Activated effector memory CD4-positive, alpha-beta T cell treated with Interleukin-2 at 50 U/mL for 16 hours (primary cell): ENCODE measurements at regions not wholly inside any gene's neighbourhood (a gene's known extent, or its start where the extent isn't known, plus 50 kb on each side); places are given as distances from the start of the nearest gene placed in this dataset.

ENCODE experiments used
- DNase-seq: peaks from one replicate; pipeline ENCODE4 v3.0.0-alpha.2; 2020

GRCh38 chr12:98224584-98225221, 290.7 kb upstream of the TMPO start:
- DNase-seq, result no peak

DNA sequence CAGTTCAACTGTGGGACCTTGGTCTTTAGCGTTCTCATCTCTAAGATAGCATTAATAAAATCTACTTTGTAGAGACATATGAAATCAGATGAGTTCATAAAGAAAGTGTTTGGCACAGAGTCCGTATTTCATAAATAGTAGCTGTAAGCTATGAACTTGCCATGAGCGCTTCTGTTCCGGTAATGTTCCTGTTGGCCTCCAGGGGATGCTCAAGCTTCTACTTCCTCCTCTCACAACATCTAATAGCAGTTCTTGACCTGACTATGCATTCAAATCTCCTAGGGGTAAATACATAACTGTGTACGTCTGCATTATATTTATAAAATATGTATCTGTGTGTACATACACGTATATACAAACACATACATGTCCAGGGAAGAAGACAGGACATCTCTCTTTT, 288.2 kb upstream of the TMPO start:
- no peak for DNase-seq

DNA sequence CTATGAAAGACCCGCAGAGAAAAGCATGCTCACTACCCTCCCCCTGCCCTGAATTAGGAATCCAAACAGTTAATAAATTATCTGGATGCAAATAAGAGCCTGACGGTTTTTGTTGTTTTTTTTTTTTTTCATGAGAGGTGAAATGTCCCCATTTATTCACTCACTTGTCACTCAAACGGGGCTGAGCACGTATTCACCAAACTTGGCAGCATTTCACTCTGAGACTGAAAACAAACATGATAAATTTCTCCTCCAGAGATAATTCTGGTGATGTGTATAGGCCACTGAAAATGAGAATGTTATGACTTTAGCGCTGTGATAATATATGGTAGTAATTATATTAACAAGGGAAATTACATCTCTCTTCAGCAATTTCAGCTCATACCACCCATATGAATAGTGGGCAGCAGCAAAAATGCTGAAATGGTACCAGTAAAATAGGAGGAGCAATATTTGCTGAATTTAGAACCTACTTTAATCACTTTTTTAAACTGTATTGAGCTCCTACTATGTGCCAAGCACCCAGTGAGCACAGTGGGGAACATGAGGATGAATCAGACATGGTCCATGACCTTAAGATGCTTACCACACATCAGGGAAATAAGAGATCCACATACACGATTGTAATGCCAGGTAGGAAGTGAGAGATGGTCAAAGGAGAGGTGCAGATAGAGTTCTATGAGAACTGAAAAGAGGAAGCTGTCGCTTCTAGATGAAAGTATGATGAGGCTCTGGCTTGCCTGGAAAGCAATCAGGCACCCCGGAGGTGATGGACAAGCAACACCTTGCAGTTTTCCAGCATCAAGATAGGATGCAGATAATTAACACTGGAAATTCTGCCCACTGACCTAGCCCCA, 286.5 kb upstream of the TMPO start:
- no peak for DNase-seq

- DNase-seq, result no peak
These were observed 285.9 kb upstream of the TMPO start for GRCh38 chr12:98229540-98229924.

- no peak for DNase-seq
These were observed 282.5 kb upstream of the TMPO start for GRCh38 chr12:98232753-98233390.

- DNase-seq, result no peak
These were observed 280.1 kb upstream of the TMPO start for GRCh38 chr12:98235301-98235700.

- no peak for DNase-seq
These were observed 276.8 kb upstream of the TMPO start for GRCh38 chr12:98238515-98239130.

DNA sequence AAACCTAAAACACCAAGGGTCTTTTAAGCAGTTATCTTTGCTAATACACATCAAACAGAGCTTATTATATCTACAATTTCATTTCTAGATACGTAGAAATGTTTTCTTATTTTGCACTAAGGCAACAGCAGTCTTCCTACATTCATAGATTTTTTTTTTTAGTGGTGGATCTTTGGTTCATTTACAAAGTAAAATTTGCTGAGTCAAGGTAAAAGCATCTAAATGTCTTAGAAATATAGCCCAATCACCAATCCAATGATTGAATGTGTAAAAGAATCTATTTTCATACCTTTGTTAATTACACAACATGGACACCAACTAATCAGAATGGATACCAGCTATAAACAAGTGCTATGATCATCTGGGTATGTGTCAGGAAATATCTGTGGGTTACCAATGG, 272.2 kb upstream of the TMPO start:
- DNase-seq, result no peak

DNA sequence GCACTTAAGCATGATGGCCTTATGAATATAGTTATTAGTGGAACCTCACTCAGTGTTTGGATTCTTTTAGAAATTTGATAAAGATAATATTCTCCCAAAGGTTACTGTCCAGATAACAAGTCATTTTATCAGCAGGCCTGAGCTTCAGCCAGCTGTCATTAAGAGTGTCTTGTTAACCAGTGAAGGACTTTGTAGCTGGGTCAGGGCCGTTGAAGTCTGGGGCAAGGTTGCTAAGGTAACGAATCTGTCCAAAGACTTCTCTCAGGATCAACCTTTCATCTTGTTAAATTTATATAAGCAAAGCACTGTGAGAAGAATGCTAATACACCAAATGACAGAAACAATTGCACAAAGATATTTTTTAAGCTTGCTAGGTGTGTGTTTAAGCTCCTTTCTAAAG, 271.3 kb upstream of the TMPO start:
- no peak for DNase-seq

GRCh38 chr12:98253207-98254037, 262.0 kb upstream of the TMPO start:
- DNase-seq, result no peak

DNA sequence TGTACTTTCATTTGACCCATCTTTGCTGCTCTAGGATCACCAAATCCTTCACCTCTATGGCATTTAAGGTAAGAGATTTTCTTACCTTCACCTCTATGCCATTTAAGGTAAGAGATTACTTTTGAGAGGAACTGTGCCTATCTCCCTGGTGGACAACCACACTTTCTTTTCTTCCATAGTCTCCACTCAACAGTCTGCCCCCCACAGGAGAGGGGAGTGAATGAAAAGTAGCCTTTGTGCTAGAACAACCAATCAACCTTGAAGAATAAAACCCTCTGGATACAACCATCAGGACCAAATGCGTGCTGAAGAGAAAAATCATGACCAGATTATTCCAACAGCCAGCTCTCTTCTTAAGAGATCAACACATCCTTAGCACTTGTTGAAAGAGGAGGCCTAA, 258.6 kb upstream of the TMPO start:
- no peak for DNase-seq

- no peak for DNase-seq
These were observed 255.7 kb upstream of the TMPO start for GRCh38 chr12:98259693-98260092.

DNA sequence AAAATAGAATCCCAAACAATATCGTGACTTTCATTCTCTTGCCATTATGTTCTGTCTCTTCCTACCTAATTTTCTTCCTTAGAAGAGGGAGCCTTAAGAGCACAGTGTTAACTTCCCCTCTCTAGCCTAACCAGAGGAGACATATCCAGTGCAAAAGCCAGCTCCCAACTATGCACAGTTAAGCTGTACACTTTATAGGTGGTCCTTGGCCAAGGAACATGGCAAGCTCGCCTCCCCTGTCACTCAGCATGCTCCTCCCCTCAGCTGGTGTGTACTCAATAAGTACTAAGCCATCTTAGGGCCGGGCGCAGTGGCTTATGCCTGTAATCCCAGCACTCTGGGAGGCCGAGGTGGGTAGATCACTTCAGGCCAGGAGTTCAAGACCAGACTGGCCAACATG, 255.1 kb upstream of the TMPO start:
- no peak for DNase-seq

DNA sequence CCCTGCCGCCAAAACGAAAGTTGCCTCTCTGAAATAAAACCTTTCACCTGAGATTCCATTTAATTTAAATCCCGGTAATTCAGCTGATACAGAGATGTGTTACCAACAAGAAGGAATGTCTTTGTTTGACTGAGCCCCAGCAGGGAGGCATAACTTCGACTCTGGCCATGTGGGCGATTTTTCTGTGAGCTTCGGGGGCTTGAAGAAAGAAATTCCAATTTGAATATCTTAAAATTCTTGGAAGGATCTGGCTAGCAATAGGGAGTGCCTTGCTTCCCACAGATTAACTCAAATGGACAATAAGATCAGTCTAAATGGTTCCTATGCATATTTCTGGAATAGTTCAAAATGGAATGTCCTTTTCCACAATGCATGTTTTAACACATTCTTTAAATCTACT, 252.5 kb upstream of the TMPO start:
- no peak for DNase-seq

DNA sequence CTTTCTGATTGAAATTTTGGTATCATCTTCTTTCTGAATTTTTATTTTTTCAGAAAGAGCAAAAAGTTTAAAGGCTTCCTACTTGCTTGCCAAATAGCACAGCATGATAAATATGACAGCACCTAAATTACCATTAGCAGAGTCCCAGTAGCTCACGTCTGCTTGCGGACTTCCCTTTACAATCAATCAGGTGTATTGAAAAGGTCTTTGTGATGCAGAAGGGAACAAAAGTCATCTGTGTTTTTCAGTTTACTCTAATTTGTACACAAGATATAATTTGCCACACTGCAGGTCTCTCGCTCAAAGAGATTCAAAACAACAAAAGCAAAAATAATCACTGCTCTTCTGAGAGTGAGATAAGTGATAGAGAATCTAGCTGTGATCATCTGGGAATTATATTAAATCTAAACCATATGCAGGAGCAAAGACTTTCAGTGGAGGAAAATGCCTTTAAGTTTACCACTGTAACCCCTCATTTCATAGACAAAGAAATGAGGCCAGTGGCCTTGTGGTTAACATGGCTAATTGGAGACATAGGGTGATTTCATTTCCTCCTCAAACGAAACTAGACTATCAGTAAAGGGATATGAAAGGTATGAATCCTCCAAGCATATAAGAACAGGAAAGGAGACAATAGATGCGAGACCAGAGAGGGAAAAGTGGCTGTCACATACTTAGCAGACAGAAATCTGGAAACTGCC, 240.8 kb upstream of the TMPO start:
- DNase-seq, result no peak

GRCh38 chr12:98275131-98275475, 240.3 kb upstream of the TMPO start:
- DNase-seq, result no peak

- DNase-seq, result no peak
These were observed 235.2 kb upstream of the TMPO start for GRCh38 chr12:98280152-98280551.

DNA sequence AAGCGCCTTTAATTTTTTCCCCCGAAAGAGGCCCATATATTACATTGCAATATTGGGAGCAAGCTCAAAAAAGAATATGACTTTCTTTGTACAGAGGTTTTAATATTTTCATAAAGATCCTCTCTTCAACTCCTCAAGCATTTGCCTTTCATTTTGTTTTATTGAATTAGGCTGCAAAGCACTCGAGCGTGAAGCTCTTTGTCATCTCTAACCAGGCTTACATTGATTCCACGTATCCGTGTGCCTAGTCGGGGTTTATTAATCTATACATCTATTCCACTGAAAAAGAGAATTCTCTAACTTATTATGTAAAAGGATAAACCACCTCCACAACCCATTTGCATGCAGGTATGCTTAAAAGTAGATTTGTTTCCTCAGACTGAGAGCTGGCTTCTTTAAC, 234.8 kb upstream of the TMPO start:
- no peak for DNase-seq

DNA sequence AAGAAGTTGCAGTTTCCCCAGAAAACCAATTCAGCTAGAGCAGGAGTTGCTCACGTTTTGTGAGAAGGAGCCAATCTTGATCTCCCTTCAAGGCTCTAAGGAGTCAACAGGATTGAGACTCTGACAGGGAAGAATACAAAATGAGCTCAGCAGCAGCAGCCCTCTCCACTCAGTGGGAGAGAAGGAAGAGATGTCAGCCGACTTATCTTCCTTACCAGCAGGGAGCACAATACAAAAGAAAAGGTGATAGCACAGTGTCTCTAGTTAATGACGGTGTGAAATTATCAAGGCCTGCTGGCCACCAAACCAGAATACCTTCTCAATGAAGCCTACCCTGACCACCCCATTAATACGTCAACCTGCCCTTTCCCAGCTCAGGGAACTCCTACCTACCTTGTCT, 223.6 kb upstream of the TMPO start:
- DNase-seq, result no peak

GRCh38 chr12:98294051-98294805, 221.2 kb upstream of the TMPO start:
- no peak for DNase-seq

GRCh38 chr12:98295681-98296080, 219.7 kb upstream of the TMPO start:
- DNase-seq, result no peak
